Natural killer cell treated with Interleukin-12 subunit alpha and Interleukin-12 subunit beta and Interleukin-15 and Interleukin-18, amount 100 ng/mL, for 72 hours (primary cell): ENCODE measurements at regions not wholly inside any gene's neighbourhood (a gene's known extent, or its start where the extent isn't known, plus 50 kb on each side); places are given as distances from the start of the nearest gene placed in this dataset.

Experiments
- ATAC-seq, 2 donors: fragments of 150-1000 bp; cut with Tn5 transposase in 1 of 2; sonication (Bioruptor Pico), chemical (Tn5 transposase) in 1 of 2; 2 replicates each; pipeline ENCODE4 v1.10.0; 2021
- DNase-seq: peaks from one replicate; pipeline ENCODE4 v3.0.0; 2022; ENCODE audit warnings: low spot score
- H3K27ac Mint-ChIP-seq, 2 donors: 1 replicate in 1 of 2; 2 replicates in 1 of 2; pipeline ENCODE4 v1.8.0; 2022; ENCODE audit warnings: mixed read lengths in 2 of 2, mild to moderate bottlenecking in 1 of 2, moderate library complexity in 1 of 2
- H3K27me3 Mint-ChIP-seq, 2 donors: 1 replicate in 1 of 2; 2 replicates in 1 of 2; pipeline ENCODE4 v1.8.0; 2022; ENCODE audit warnings: mixed read lengths in 2 of 2
- H3K36me3 Mint-ChIP-seq: one replicate; pipeline ENCODE4 v1.8.0; 2022; ENCODE audit warnings: mixed read lengths
- H3K4me1 Mint-ChIP-seq, 2 donors: 1 replicate in 1 of 2; 2 replicates in 1 of 2; pipeline ENCODE4 v1.8.0; 2022; ENCODE audit warnings: low read depth in 2 of 2, mixed read lengths in 2 of 2, mild to moderate bottlenecking in 1 of 2
- H3K4me3 Mint-ChIP-seq: one replicate; pipeline ENCODE4 v1.8.0; 2022; ENCODE audit warnings: mixed read lengths
- H3K9me3 Mint-ChIP-seq: 2 replicates; pipeline ENCODE4 v1.8.0; 2022; ENCODE audit warnings: mixed read lengths

- ATAC-seq (no peak), DNase-seq (no peak)
- no peak overlapping the region for H3K4me3 Mint-ChIP-seq
- no peaks in the 10 kb centered on the region for H3K36me3 Mint-ChIP-seq
- peaks cover 0 to 10% of the 10 kb centered on the region in 2 donors for H3K27me3 Mint-ChIP-seq
- H3K4me1 Mint-ChIP-seq: peaks cover 17 to 18% of the 10 kb centered on the region in 2 donors
- no peak overlapping the region for H3K27ac Mint-ChIP-seq
- H3K9me3 Mint-ChIP-seq: no peaks in the 10 kb centered on the region
These were observed 72.5 kb upstream of the PRSS16 start for GRCh38 chr6:27174958-27175357.

DNA sequence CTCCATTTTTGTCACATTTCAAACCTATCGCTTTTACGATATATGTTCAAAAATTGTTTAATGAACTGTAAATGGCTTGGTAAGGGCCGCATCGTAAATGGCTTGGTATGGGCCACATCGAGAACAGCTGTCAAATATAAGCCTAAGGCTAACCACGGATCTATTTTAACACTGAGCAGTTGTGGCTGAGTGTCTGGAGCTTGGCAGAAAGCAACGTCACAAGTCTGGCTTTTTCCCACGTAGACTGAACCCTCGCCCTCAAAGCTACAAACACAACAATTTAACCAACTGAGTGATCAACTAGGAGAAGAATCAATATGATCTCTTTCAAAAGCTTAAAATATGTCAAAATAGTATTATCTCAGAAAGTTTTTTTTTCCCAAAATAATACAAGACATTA lies 71.4 kb upstream of the PRSS16 start:
- no peak for DNase-seq
- H3K36me3 Mint-ChIP-seq: no peaks in the 10 kb centered on the region
- H3K27ac Mint-ChIP-seq: peak overlapping the region; percentile 94 to 98
- no peak for ATAC-seq
- H3K27me3 Mint-ChIP-seq: peaks cover 0 to 9% of the 10 kb centered on the region in 2 donors
- H3K4me3 Mint-ChIP-seq: peak overlapping the region; percentile 95
- no peaks in the 10 kb centered on the region for H3K9me3 Mint-ChIP-seq
- peaks cover 17 to 18% of the 10 kb centered on the region in 2 donors for H3K4me1 Mint-ChIP-seq

GRCh38 chr6:27176523-27177484 lies 70.7 kb upstream of the PRSS16 start:
- ATAC-seq: peak; percentile 61 to 73
- Mint-ChIP-seq H3K9me3 (no peaks in the 10 kb centered on the region), H3K36me3 (no peaks in the 10 kb centered on the region), H3K4me3 (peak overlapping the region; percentile 95), H3K27ac (peak overlapping the region; percentile 94 to 98), H3K27me3 (peaks cover 0 to 9% of the 10 kb centered on the region in 2 donors), H3K4me1 (peaks cover 17 to 18% of the 10 kb centered on the region in 2 donors)
- DNase-seq: peak; percentile 67

GRCh38 chr6:27177485-27178406 lies 69.8 kb upstream of the PRSS16 start:
- DNase-seq: peak; percentile 86
- no peaks in the 10 kb centered on the region for H3K9me3 Mint-ChIP-seq

GRCh38 chr6:27178407-27178730 lies 69.1 kb upstream of the PRSS16 start:
- Mint-ChIP-seq H3K4me3 (peak overlapping the region; percentile 95), H3K9me3 (no peaks in the 10 kb centered on the region), H3K27ac (peak overlapping the region; percentile 94 to 98), H3K27me3 (peaks cover 0 to 9% of the 10 kb centered on the region in 2 donors), H3K36me3 (no peaks in the 10 kb centered on the region), H3K4me1 (peaks cover 17 to 18% of the 10 kb centered on the region in 2 donors)
- DNase-seq (no peak), ATAC-seq (peak in 1 of 2 donors; percentile 7)

More at GRCh38 chr6:27177485-27178406, 69.8 kb upstream of the PRSS16 start:
- Mint-ChIP-seq H3K27ac (peak overlapping the region; percentile 94 to 98), H3K4me3 (peak overlapping the region; percentile 95), H3K4me1 (peaks cover 17 to 18% of the 10 kb centered on the region in 2 donors), H3K27me3 (peaks cover 0 to 9% of the 10 kb centered on the region in 2 donors), H3K36me3 (no peaks in the 10 kb centered on the region)
- ATAC-seq: peak; percentile 87 to 89

GRCh38 chr6:27178860-27179259 lies 68.6 kb upstream of the PRSS16 start:
- peaks cover 0 to 9% of the 10 kb centered on the region in 2 donors for H3K27me3 Mint-ChIP-seq
- no peak overlapping the region for H3K4me3 Mint-ChIP-seq
- DNase-seq (no peak), ATAC-seq (no peak)
- no peaks in the 10 kb centered on the region for H3K36me3 Mint-ChIP-seq
- H3K27ac Mint-ChIP-seq: no peak overlapping the region
- H3K9me3 Mint-ChIP-seq: no peaks in the 10 kb centered on the region
- H3K4me1 Mint-ChIP-seq: peaks cover 17 to 18% of the 10 kb centered on the region in 2 donors

- Mint-ChIP-seq H3K36me3 (no peaks in the 10 kb centered on the region), H3K27me3 (peaks cover 0 to 13% of the 10 kb centered on the region in 2 donors), H3K4me1 (peaks cover 9% of the 10 kb centered on the region in 2 donors), H3K27ac (no peak overlapping the region), H3K9me3 (no peaks in the 10 kb centered on the region), H3K4me3 (no peak overlapping the region)
- no peak for DNase-seq
- no peak for ATAC-seq
These were observed 64.3 kb upstream of the PRSS16 start for GRCh38 chr6:27183060-27183832.

- Mint-ChIP-seq H3K27ac (peak overlapping the region; percentile 81 to 88), H3K36me3 (no peaks in the 10 kb centered on the region), H3K4me3 (peak overlapping the region; percentile 99), H3K27me3 (peaks cover 0 to 4% of the 10 kb centered on the region in 2 donors), H3K9me3 (no peaks in the 10 kb centered on the region), H3K4me1 (peaks cover 9 to 10% of the 10 kb centered on the region in 2 donors)
- DNase-seq (no peak), ATAC-seq (no peak)
These were observed 60.1 kb upstream of the PRSS16 start for GRCh38 chr6:27187231-27188060.

DNA sequence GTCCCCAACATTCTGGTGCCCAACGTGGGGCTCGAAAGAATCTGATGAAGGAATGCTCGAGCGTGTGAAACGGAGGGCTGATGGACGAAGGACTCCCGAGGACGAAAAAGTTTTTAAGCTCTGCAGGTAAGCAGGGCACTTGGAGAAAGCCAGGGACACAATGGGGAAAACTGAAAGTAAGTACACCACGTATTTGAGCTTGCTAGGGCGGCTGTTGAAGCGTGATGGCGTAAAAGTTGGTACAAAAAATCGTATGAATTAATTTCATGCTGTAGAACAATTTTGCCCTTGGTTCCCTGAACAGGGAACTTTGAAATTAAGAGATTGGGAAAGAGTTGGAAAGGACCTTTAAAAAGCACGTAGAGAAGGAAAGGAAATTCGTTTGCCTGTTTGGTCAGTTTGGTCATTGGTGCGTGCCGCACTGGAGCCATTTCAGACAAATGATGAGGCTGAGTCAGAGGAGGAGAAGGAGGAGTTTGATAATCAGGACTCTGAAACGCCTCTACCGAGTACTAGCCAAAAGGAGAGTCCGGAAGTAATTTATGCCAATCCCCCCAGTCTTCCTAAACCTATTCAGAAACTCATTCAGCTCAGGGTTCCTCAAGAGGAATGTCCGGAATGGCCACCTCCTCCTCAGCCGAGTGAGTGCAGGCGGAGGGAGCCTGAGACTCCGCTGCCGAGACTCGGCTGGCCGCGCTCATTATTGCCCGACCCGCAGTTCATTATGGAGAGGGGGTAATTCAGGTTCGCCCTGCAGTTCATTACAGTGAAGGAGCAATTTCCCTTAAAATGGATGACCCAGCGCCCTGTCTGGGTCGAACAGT lies 59.2 kb upstream of the PRSS16 start:
- DNase-seq: peak; percentile 65
- Mint-ChIP-seq H3K4me1 (peaks cover 9 to 10% of the 10 kb centered on the region in 2 donors), H3K9me3 (no peaks in the 10 kb centered on the region), H3K4me3 (peak overlapping the region; percentile 99), H3K27me3 (peaks cover 0 to 4% of the 10 kb centered on the region in 2 donors), H3K36me3 (no peaks in the 10 kb centered on the region), H3K27ac (peak overlapping the region; percentile 81 to 88)
- ATAC-seq: peak; percentile 91 to 93

- Mint-ChIP-seq H3K27ac (peak overlapping the region; percentile 81 to 88), H3K9me3 (no peaks in the 10 kb centered on the region), H3K4me1 (peaks cover 9 to 10% of the 10 kb centered on the region in 2 donors), H3K4me3 (peak overlapping the region; percentile 99), H3K27me3 (peaks cover 0 to 4% of the 10 kb centered on the region in 2 donors), H3K36me3 (no peaks in the 10 kb centered on the region)
- ATAC-seq (peak; percentile 82 to 89), DNase-seq (peak; percentile 72)
These were observed 58.5 kb upstream of the PRSS16 start for GRCh38 chr6:27188885-27189418.

GRCh38 chr6:27190126-27190525 lies 57.4 kb upstream of the PRSS16 start:
- Mint-ChIP-seq H3K9me3 (no peaks in the 10 kb centered on the region), H3K4me3 (no peak overlapping the region), H3K27me3 (peaks cover 0 to 4% of the 10 kb centered on the region in 2 donors), H3K4me1 (peaks cover 9 to 10% of the 10 kb centered on the region in 2 donors), H3K36me3 (no peaks in the 10 kb centered on the region), H3K27ac (no peak overlapping the region)
- ATAC-seq (no peak), DNase-seq (no peak)
